ENCODE measurements at regions not wholly inside any gene's neighbourhood (a gene's known extent, or its start where the extent isn't known, plus 50 kb on each side); places are given as distances from the start of the nearest gene placed in this dataset.

- TF ChIP-seq CTCF (conservative IDR thresholded peaks at IDR 0.05) (no peak), EZH2 (IDR thresholded peaks at IDR 0.05; ENCODE audit: low read depth) (no peak)
Observed at GRCh38 chr9:11159318-11159862, 546.6 kb upstream of the PTPRD start.

All from PC-9 (cell line).